Cardiac fibroblast (primary cell): ENCODE measurements at regions not wholly inside any gene's neighbourhood (a gene's known extent, or its start where the extent isn't known, plus 50 kb on each side); places are given as distances from the start of the nearest gene placed in this dataset.

ENCODE experiments used
- DNase-seq, 2 donors: peaks; one replicate each; pipeline versions ENCODE4 v3.0.0 to v3.0.0-alpha.2; 2010; ENCODE audit warnings: low read depth in 2 of 2
- H3K4me3 ChIP-seq, 2 donors: replicated peaks in 1 of 2; 1 replicate in 1 of 2; 2 replicates in 1 of 2; pipeline ENCODE4 v1.5.1; 2011; ENCODE audit warnings: low read depth in 2 of 2, low read length in 2 of 2, mild to moderate bottlenecking in 2 of 2, moderate library complexity in 1 of 2
- CTCF ChIP-seq: IDR thresholded peaks from one replicate; pipeline ENCODE4 v1.5.1; 2011; ENCODE audit warnings: low read depth, mild to moderate bottlenecking, low read length, inconsistent platforms

- peak; percentile 13 to 25 for DNase-seq
Observed at GRCh38 chr7:25037325-25037724, 57.3 kb upstream of the OSBPL3 start.

GRCh38 chr7:25035274-25035673, 55.3 kb upstream of the OSBPL3 start:
- no peak for DNase-seq
- TF ChIP-seq CTCF, result no peak
- no peak overlapping the region for H3K4me3 ChIP-seq

More at GRCh38 chr7:25037325-25037724, 57.3 kb upstream of the OSBPL3 start:
- H3K4me3 ChIP-seq, result no peak overlapping the region
- no peak for TF ChIP-seq CTCF

GRCh38 chr7:25034136-25034535, 54.2 kb upstream of the OSBPL3 start:
- H3K4me3 ChIP-seq, result no peak overlapping the region
- TF ChIP-seq CTCF, result no peak

GRCh38 chr7:25032774-25033743, 53.1 kb upstream of the OSBPL3 start:
- no peak for DNase-seq
- no peak for TF ChIP-seq CTCF
- H3K4me3 ChIP-seq, result no peak overlapping the region

More at GRCh38 chr7:25034136-25034535, 54.2 kb upstream of the OSBPL3 start:
- DNase-seq, result no peak

- H3K4me3 ChIP-seq, result no peak overlapping the region
- DNase-seq, result no peak
- no peak for TF ChIP-seq CTCF
Observed at GRCh38 chr7:25031432-25031831, 51.5 kb upstream of the OSBPL3 start.

GRCh38 chr7:25031007-25031406, 51.0 kb upstream of the OSBPL3 start:
- DNase-seq, result no peak
- no peak for TF ChIP-seq CTCF

More at GRCh38 chr7:25031007-25031406, 51.0 kb upstream of the OSBPL3 start:
- no peak overlapping the region for H3K4me3 ChIP-seq
